Breast epithelium (tissue), 4 donors: ENCODE measurements at regions not wholly inside any gene's neighbourhood (a gene's known extent, or its start where the extent isn't known, plus 50 kb on each side); places are given as distances from the start of the nearest gene placed in this dataset.

Experiments
- DNase-seq, 2 donors: peaks; one replicate each; pipeline ENCODE4 v3.0.0-alpha.2; 2019; ENCODE audit warnings: low spot score in 2 of 2
- H3K27ac ChIP-seq, 2 donors: fragments of 200-600 bp; sonication (generic) in 1 of 2; one replicate each; pipeline ENCODE4 v1.5.1; 2016 to 2019; ENCODE audit warnings: mild to moderate bottlenecking in 1 of 2
- H3K27me3 ChIP-seq, 2 donors: fragments of 200-600 bp; sonication (generic) in 1 of 2; one replicate each; pipeline versions ENCODE4 v1.5.1 to v1.6.0; 2017 to 2019; ENCODE audit warnings: control low read depth in 1 of 2, mild to moderate bottlenecking in 1 of 2
- H3K36me3 ChIP-seq: fragments of 200-600 bp; one replicate; pipeline ENCODE4 v1.5.1; 2019
- H3K4me1 ChIP-seq, 2 donors: fragments of 200-600 bp; sonication (generic); one replicate each; pipeline ENCODE4 v1.5.1; 2016 to 2019; ENCODE audit warnings: control low read depth in 1 of 2
- H3K4me3 ChIP-seq, 3 donors: fragments of 200-600 bp; sonication (generic); 1 replicate in 2 of 3; 2 replicates in 1 of 3; pipeline ENCODE4 v1.5.1; 2016 to 2019; ENCODE audit warnings: mild to moderate bottlenecking in 3 of 3, moderate library complexity in 2 of 3
- H3K9me3 ChIP-seq, 2 donors: fragments of 200-600 bp; sonication (generic) in 1 of 2; one replicate each; pipeline ENCODE4 v1.5.1; 2016 to 2019; ENCODE audit warnings: control low read depth in 1 of 2
- POLR2A ChIP-seq: fragments of 450-650 bp; IDR thresholded peaks from one replicate; pipeline ENCODE4 v1.6.1; 2016; ENCODE audit warnings: antibody characterized with exemption, mild to moderate bottlenecking, moderate library complexity
- POLR2AphosphoS5 ChIP-seq, 3 donors: sonication (generic); formaldehyde crosslinking; IDR thresholded peaks; one replicate each; pipeline ENCODE4 v1.6.1; 2017; ENCODE audit warnings: antibody characterized with exemption in 3 of 3
- intact Hi-C: fragments of 100-400 bp; cut with DNase I; formaldehyde crosslinking; loops from one replicate; pipeline ENCODE4 v1.15.1; 2023; ENCODE audit warnings: low total_unique reads
- TF ChIP-seq, protein P1 (sequence below), 3 donors: fragments of 450-650 bp; IDR thresholded peaks; one replicate each; pipeline ENCODE4 v1.5.1; 2016 to 2017; ENCODE audit warnings: antibody characterized with exemption in 3 of 3, mild to moderate bottlenecking in 3 of 3, moderate library complexity in 3 of 3

DNA sequence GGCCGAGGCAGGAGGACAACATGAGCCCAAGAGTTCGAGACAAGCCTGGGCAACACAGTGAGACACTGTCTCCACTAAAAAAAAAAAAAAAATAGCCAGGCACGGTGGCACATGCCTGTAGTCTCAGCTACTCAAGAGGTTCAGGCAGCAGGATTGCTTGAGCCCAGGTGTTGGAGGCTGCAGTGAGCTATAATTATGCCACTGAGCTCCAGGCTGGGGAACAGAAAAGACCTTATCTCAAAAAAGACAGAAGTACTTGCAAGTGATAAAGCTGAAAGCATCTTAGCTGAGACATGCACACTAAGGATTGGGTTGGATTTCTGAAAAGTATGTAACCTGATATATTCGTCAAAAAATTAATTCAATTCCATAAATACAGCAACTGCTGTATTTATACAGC is 68.4 kb downstream of the PPP1R3C start:
- no peak for TF ChIP-seq POLR2A
- TF ChIP-seq, protein P1, sequence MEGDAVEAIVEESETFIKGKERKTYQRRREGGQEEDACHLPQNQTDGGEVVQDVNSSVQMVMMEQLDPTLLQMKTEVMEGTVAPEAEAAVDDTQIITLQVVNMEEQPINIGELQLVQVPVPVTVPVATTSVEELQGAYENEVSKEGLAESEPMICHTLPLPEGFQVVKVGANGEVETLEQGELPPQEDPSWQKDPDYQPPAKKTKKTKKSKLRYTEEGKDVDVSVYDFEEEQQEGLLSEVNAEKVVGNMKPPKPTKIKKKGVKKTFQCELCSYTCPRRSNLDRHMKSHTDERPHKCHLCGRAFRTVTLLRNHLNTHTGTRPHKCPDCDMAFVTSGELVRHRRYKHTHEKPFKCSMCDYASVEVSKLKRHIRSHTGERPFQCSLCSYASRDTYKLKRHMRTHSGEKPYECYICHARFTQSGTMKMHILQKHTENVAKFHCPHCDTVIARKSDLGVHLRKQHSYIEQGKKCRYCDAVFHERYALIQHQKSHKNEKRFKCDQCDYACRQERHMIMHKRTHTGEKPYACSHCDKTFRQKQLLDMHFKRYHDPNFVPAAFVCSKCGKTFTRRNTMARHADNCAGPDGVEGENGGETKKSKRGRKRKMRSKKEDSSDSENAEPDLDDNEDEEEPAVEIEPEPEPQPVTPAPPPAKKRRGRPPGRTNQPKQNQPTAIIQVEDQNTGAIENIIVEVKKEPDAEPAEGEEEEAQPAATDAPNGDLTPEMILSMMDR (IDR thresholded peaks at IDR 0.05) = no peak
- TF ChIP-seq POLR2AphosphoS5 (IDR thresholded peaks at IDR 0.05) = no peak
- Histone ChIP-seq H3K36me3 (no peaks in the 10 kb centered on the region), H3K4me3 (no peak overlapping the region), H3K4me1 (no peaks in the 10 kb centered on the region), H3K27ac (no peak overlapping the region), H3K27me3 (no peaks in the 10 kb centered on the region), H3K9me3 (no peaks in the 10 kb centered on the region)
- DNase-seq = no peak
- intact Hi-C loops = no loop called here
